Keratinocyte (primary cell): ENCODE measurements at regions not wholly inside any gene's neighbourhood (a gene's known extent, or its start where the extent isn't known, plus 50 kb on each side); places are given as distances from the start of the nearest gene placed in this dataset.

ENCODE experiments used
- CTCF ChIP-seq, 3 experiments: IDR thresholded peaks in 1 of 3; conservative IDR thresholded peaks in 1 of 3; optimal IDR thresholded peaks in 1 of 3; 2 replicates in 2 of 3; 3 replicates in 1 of 3; pipeline versions ENCODE3 to v1.5.1; 2011; ENCODE audit warnings: low read length in 3 of 3, mild to moderate bottlenecking in 3 of 3, moderate library complexity in 2 of 3, control low read depth in 1 of 3, inconsistent platforms in 1 of 3; ENCODE audit not compliant: insufficient read depth in 2 of 3; ENCODE audit errors: extremely low read depth in 1 of 3
- EZH2 ChIP-seq: IDR thresholded peaks from one replicate; pipeline ENCODE4 v1.6.1; 2012; ENCODE audit warnings: inconsistent platforms, mild to moderate bottlenecking, low read length, moderate library complexity

DNA sequence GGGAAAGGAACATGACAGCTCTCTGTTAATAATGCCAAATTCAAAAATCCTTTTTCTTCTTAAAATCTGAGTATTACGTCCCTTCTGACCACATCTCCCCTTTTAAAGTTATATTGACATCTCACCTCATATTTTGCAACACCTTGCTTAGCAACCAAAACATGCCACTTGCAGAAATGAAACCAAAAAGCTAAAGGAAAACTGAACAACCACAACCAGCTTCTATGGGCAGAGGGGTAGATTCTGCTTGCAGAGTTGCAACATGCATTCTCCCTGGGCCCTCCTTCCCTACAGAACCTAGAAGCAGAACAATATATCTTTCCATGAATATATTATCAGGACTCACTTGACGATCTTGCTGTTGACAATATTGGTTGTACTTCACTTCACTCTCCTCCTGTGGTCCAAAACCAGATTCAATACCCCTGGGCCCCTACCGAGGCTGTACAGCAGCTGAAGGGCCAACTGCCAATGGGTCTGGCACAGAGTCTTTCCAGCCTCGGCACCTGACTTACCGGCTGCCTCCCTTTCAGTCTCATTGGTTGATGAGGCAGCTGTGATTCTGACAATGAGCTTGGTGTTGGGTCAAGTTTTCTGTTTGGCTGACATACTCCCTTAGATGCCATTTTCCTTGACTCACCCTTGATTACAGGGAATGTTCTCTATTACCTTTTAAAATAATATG is 616.6 kb downstream of the ZEB2 start:
- no peak for TF ChIP-seq CTCF (optimal IDR thresholded peaks at IDR 0.05 in 1 of 3, IDR thresholded peaks at IDR 0.05 in 1 of 3, conservative IDR thresholded peaks at IDR 0.05 in 1 of 3; ENCODE audit: extremely low read depth in 1 of 3, insufficient read depth in 2 of 3, low read length in 3 of 3)
- TF ChIP-seq EZH2 = no peak
